H1 (cell line): ENCODE measurements at regions not wholly inside any gene's neighbourhood (a gene's known extent, or its start where the extent isn't known, plus 50 kb on each side); places are given as distances from the start of the nearest gene placed in this dataset.

Experiments
- CTCF ChIA-PET: fragments of 300-600 bp; sonication (Branson Sonifier 250); formaldehyde crosslinking; loops from one replicate; lab custom pipeline; 2021; ENCODE audit not compliant: partially characterized antibody; lab: Charles Lee
- POLR2A ChIA-PET: fragments of 300-600 bp; sonication (Branson Sonifier 250); formaldehyde crosslinking; loops from one replicate; lab custom pipeline; 2021; ENCODE audit warnings: inconsistent platforms; ENCODE audit not compliant: partially characterized antibody; lab: Charles Lee
- DNase-seq, 2 experiments: peaks; one replicate each; pipeline versions ENCODE4 v3.0.0 to v3.0.0-alpha.2; 2010 to 2022; ENCODE audit warnings: low spot score in 2 of 2, low read depth in 1 of 2, mixed read lengths in 1 of 2
- FAIRE-seq: peaks from 2 replicates; lab custom pipeline; 2011; peaks lifted over from hg19 to GRCh38; lab: Jason Lieb, UNC
- H2AFZ ChIP-seq: 2 replicates; pipeline ENCODE4 v1.8.1; 2012; ENCODE audit warnings: low read length, inconsistent platforms
- H2AK5ac ChIP-seq: 2 replicates; pipeline ENCODE4 v1.6.1; 2013; ENCODE audit warnings: low read depth, low read length
- H2BK120ac ChIP-seq: replicated peaks from 2 replicates; pipeline ENCODE3; 2013; ENCODE audit warnings: low read depth, low read length, inconsistent platforms
- H2BK12ac ChIP-seq: 2 replicates; pipeline ENCODE4 v1.6.1; 2013; ENCODE audit warnings: low read depth, low read length
- H2BK15ac ChIP-seq: 2 replicates; pipeline ENCODE4 v1.6.1; 2013; ENCODE audit warnings: low read length
- H2BK20ac ChIP-seq: 2 replicates; pipeline ENCODE4 v1.6.1; 2013; ENCODE audit warnings: low read length
- H2BK5ac ChIP-seq: 2 replicates; pipeline ENCODE4 v1.6.1; 2013; ENCODE audit warnings: low read depth, low read length
- H3K14ac ChIP-seq: 2 replicates; pipeline ENCODE4 v1.6.1; 2013; ENCODE audit warnings: inconsistent platforms; ENCODE audit not compliant: insufficient read length
- H3K18ac ChIP-seq: 2 replicates; pipeline ENCODE4 v1.6.1; 2013; ENCODE audit warnings: low read length; ENCODE audit errors: extremely low read depth
- H3K23ac ChIP-seq: 2 replicates; pipeline ENCODE4 v1.6.1; 2013; ENCODE audit warnings: inconsistent platforms; ENCODE audit not compliant: insufficient read length
- H3K23me2 ChIP-seq: 2 replicates; pipeline ENCODE4 v1.6.1; 2013; ENCODE audit warnings: low read depth, low read length
- H3K27ac ChIP-seq: 2 replicates; pipeline ENCODE4 v1.6.1; 2011; ENCODE audit warnings: low read depth, low read length, inconsistent platforms
- H3K27me3 ChIP-seq, 4 experiments: replicated peaks in 1 of 4; 1 replicate in 1 of 4; 2 replicates in 3 of 4; pipeline versions ENCODE4 v1.6.1 to v1.8.1; 2011 to 2013; ENCODE audit warnings: low read length in 3 of 4, mild to moderate bottlenecking in 3 of 4, inconsistent platforms in 2 of 4, mixed read lengths in 2 of 4, moderate library complexity in 1 of 4; ENCODE audit not compliant: control insufficient read depth in 3 of 4, insufficient read depth in 3 of 4; ENCODE audit errors: extremely low read depth in 1 of 4
- H3K36me3 ChIP-seq, 4 experiments: 2 replicates each; pipeline versions ENCODE4 v1.6.1 to v1.8.1; 2011 to 2013; ENCODE audit warnings: mild to moderate bottlenecking in 4 of 4, low read length in 3 of 4, moderate library complexity in 2 of 4, control low read depth in 1 of 4, inconsistent platforms in 1 of 4; ENCODE audit not compliant: insufficient read depth in 4 of 4, control insufficient read depth in 2 of 4
- H3K4ac ChIP-seq: replicated peaks from 2 replicates; pipeline ENCODE3; 2013; ENCODE audit warnings: low read length, low read depth, mixed read lengths, inconsistent platforms; ENCODE audit not compliant: insufficient read length
- H3K4me1 ChIP-seq, 4 experiments: replicated peaks in 1 of 4; 1 replicate in 1 of 4; 2 replicates in 3 of 4; pipeline versions ENCODE4 v1.6.1 to v1.8.1; 2011 to 2013; ENCODE audit warnings: low read length in 3 of 4, inconsistent platforms in 2 of 4, mixed read lengths in 1 of 4; ENCODE audit not compliant: insufficient read depth in 4 of 4, control insufficient read depth in 3 of 4
- H3K4me2 ChIP-seq, 2 experiments: 2 replicates each; pipeline versions ENCODE4 v1.6.1 to v1.8.1; 2011 to 2013; ENCODE audit warnings: low read depth in 2 of 2, low read length in 2 of 2, control low read depth in 1 of 2, inconsistent platforms in 1 of 2, mild to moderate bottlenecking in 1 of 2; ENCODE audit not compliant: insufficient read depth in 1 of 2
- H3K4me3 ChIP-seq, 4 experiments: fragments of 200-600, 300-600 bp in 1 of 4; sonication (generic), shearing (Covaris generic), sonication (Bioruptor Twin) in 1 of 4; 2 replicates each; pipeline versions ENCODE4 v1.5.1 to v1.8.1; 2011 to 2016; ENCODE audit warnings: low read length in 4 of 4, low read depth in 3 of 4, control low read depth in 2 of 4, inconsistent platforms in 2 of 4, mild to moderate bottlenecking in 2 of 4, mixed read lengths in 1 of 4, moderate library complexity in 1 of 4; ENCODE audit not compliant: insufficient read depth in 2 of 4; ENCODE audit errors: extremely low read depth in 1 of 4
- H3K56ac ChIP-seq: replicated peaks from 2 replicates; pipeline ENCODE3; 2013; ENCODE audit warnings: low read depth, mild to moderate bottlenecking, mixed read lengths, low read length, inconsistent platforms; ENCODE audit not compliant: insufficient read length
- H3K79me1 ChIP-seq: 2 replicates; pipeline ENCODE4 v1.6.1; 2013; ENCODE audit warnings: low read depth, low read length, control low read depth
- H3K79me2 ChIP-seq, 2 experiments: 2 replicates each; pipeline versions ENCODE4 v1.6.1 to v1.8.1; 2012 to 2013; ENCODE audit warnings: low read length in 2 of 2, mild to moderate bottlenecking in 2 of 2, inconsistent platforms in 1 of 2; ENCODE audit not compliant: insufficient read depth in 2 of 2, control insufficient read depth in 1 of 2
- H3K9ac ChIP-seq, 4 experiments: replicated peaks in 1 of 4; 1 replicate in 1 of 4; 2 replicates in 3 of 4; pipeline versions ENCODE4 v1.6.1 to v1.8.1; 2011 to 2013; ENCODE audit warnings: low read depth in 3 of 4, low read length in 3 of 4, control low read depth in 2 of 4, mild to moderate bottlenecking in 2 of 4, moderate library complexity in 2 of 4, inconsistent platforms in 1 of 4; ENCODE audit errors: extremely low read depth in 1 of 4
- H3K9me3 ChIP-seq, 2 experiments: 2 replicates each; pipeline versions ENCODE4 v1.6.1 to v1.8.1; 2012 to 2013; ENCODE audit warnings: mild to moderate bottlenecking in 2 of 2, moderate library complexity in 2 of 2, control low read depth in 1 of 2, inconsistent platforms in 1 of 2, low read depth in 1 of 2, low read length in 1 of 2, mixed read lengths in 1 of 2; ENCODE audit not compliant: insufficient read depth in 2 of 2
- H4K20me1 ChIP-seq, 2 experiments: replicated peaks in 1 of 2; 2 replicates each; pipeline versions ENCODE3 to v1.8.1; 2011 to 2013; ENCODE audit warnings: inconsistent platforms in 2 of 2, low read length in 2 of 2, mild to moderate bottlenecking in 1 of 2; ENCODE audit not compliant: insufficient read depth in 2 of 2, control insufficient read depth in 1 of 2
- H4K5ac ChIP-seq: 2 replicates; pipeline ENCODE4 v1.6.1; 2013; ENCODE audit warnings: low read length, low read depth, mixed read lengths, inconsistent platforms; ENCODE audit not compliant: insufficient read length
- H4K8ac ChIP-seq: 2 replicates; pipeline ENCODE4 v1.8.0; 2013; ENCODE audit warnings: mild to moderate bottlenecking, moderate library complexity, low read length, inconsistent platforms; ENCODE audit not compliant: insufficient read depth; ENCODE audit errors: extremely low read depth
- H4K91ac ChIP-seq: replicated peaks from 2 replicates; pipeline ENCODE3; 2013; ENCODE audit warnings: low read length, mixed read lengths, inconsistent platforms; ENCODE audit not compliant: insufficient read length
- CEBPB ChIP-seq: IDR thresholded peaks from 2 replicates; pipeline ENCODE4 v1.6.1; 2012; ENCODE audit warnings: low read depth, low read length
- RAD21 ChIP-seq, 2 experiments: IDR thresholded peaks in 1 of 2; conservative IDR thresholded peaks in 1 of 2; 2 replicates each; pipeline ENCODE4 v1.6.1; 2011; ENCODE audit warnings: low read depth in 2 of 2, low read length in 2 of 2, improper control_type of control experiment in 1 of 2, inconsistent platforms in 1 of 2, mild to moderate bottlenecking in 1 of 2, moderate library complexity in 1 of 2
- RXRA ChIP-seq: IDR thresholded peaks from 2 replicates; pipeline ENCODE4 v1.6.1; 2011; ENCODE audit warnings: low read depth, mild to moderate bottlenecking, low read length, moderate library complexity; ENCODE audit not compliant: insufficient read depth
- SIRT6 ChIP-seq: IDR thresholded peaks from one replicate; pipeline ENCODE4 v1.7.1; 2012; ENCODE audit warnings: low read length, inconsistent platforms
- TAF7 ChIP-seq: optimal IDR thresholded peaks from 2 replicates; pipeline ENCODE3; 2011; ENCODE audit warnings: low read depth, mild to moderate bottlenecking, inconsistent platforms, low read length, moderate library complexity, borderline replicate concordance
- WGBS, 2 experiments: shearing (Covaris generic) in 1 of 2; methylation state at CpG; one replicate each; pipeline versions ENCODE4 v1.1.6 to v1.1.7; 2013 to 2015; ENCODE audit warnings: low lambda C conversion rate in 2 of 2, mixed read lengths in 2 of 2, inconsistent platforms in 1 of 2, low coverage in 1 of 2, missing lambda C conversion rate in 1 of 2; ENCODE audit not compliant: insufficient replicate concordance in 2 of 2, insufficient coverage in 1 of 2, insufficient read length in 1 of 2; ENCODE audit errors: extremely low coverage in 1 of 2, missing lambda C conversion rate in 1 of 2; 5-methylcytosine and 5-hydroxymethylcytosine counted together

GRCh38 chr11:24297461-24297860 is 199.4 kb upstream of the LUZP2 start:
- no peak for DNase-seq
- Histone ChIP-seq H4K91ac (no peak overlapping the region), H2BK120ac (no peak overlapping the region), H4K8ac (no peak overlapping the region), H3K4ac (no peak overlapping the region), H3K4me2 (no peak overlapping the region), H3K79me2 (no peaks in the 10 kb centered on the region), H4K20me1 (no peaks in the 10 kb centered on the region), H2AFZ (no peak overlapping the region), H2BK12ac (no peak overlapping the region), H2AK5ac (no peak overlapping the region), H2BK5ac (no peak overlapping the region), H3K4me1 (no peaks in the 10 kb centered on the region), H3K18ac (no peak overlapping the region), H3K36me3 (no peaks in the 10 kb centered on the region), H3K9ac (no peak overlapping the region), H3K9me3 (no peaks in the 10 kb centered on the region), H3K23ac (no peak overlapping the region), H2BK20ac (no peak overlapping the region), H3K56ac (no peak overlapping the region), H3K27ac (no peak overlapping the region), H3K79me1 (no peaks in the 10 kb centered on the region), H3K14ac (no peak overlapping the region), H3K27me3 (no peaks in the 10 kb centered on the region), H3K23me2 (no peaks in the 10 kb centered on the region), H2BK15ac (no peak overlapping the region), H3K4me3 (no peak overlapping the region), H4K5ac (no peak overlapping the region)
- WGBS, 2 experiments: 94 to 100% methylated on average over 2 of the region's 2 CpGs
- ChIA-PET CTCF (no interaction called here), POLR2A (no interaction called here)
- FAIRE-seq: no peak
- TF ChIP-seq RAD21 (IDR thresholded peaks at IDR 0.05 in 1 of 2, conservative IDR thresholded peaks at IDR 0.05 in 1 of 2; ENCODE audit: low read depth in 2 of 2, low read length in 2 of 2) (no peak), TAF7 (no peak), CEBPB (no peak), SIRT6 (no peak), RXRA (no peak)
